CD4-positive, CD25-positive, alpha-beta regulatory T cell (primary cell): ENCODE measurements at regions not wholly inside any gene's neighbourhood (a gene's known extent, or its start where the extent isn't known, plus 50 kb on each side); places are given as distances from the start of the nearest gene placed in this dataset.

ENCODE experiments used
- ATAC-seq, 2 donors: fragments of 150-1000 bp; cut with Tn5 transposase; one replicate each; pipeline ENCODE4 v1.10.0; 2021; ENCODE audit warnings: low read depth in 2 of 2, moderate number of reproducible peaks in 2 of 2, moderate library complexity in 1 of 2
- DNase-seq, 3 donors: peaks; one replicate each; pipeline versions ENCODE4 v3.0.0 to v3.0.0-alpha.2; 2012 to 2022; ENCODE audit warnings: mixed read lengths in 1 of 3
- H3K27ac ChIP-seq: one replicate; pipeline ENCODE4 v1.7.0; 2013; ENCODE audit warnings: mild to moderate bottlenecking, low read length; ENCODE audit not compliant: insufficient read depth, poor library complexity, severe bottlenecking
- H3K27me3 ChIP-seq: one replicate; pipeline ENCODE4 v1.7.0; 2013; ENCODE audit warnings: low read length; ENCODE audit not compliant: control insufficient read depth, insufficient read depth
- H3K36me3 ChIP-seq: one replicate; pipeline ENCODE4 v1.7.0; 2013; ENCODE audit warnings: mild to moderate bottlenecking, low read length, moderate library complexity; ENCODE audit not compliant: control insufficient read depth, insufficient read depth
- H3K4me1 ChIP-seq: 2 replicates; pipeline ENCODE4 v1.7.0; 2013; ENCODE audit warnings: mild to moderate bottlenecking, low read length; ENCODE audit not compliant: insufficient read depth, control insufficient read depth, poor library complexity, severe bottlenecking
- H3K4me3 ChIP-seq: one replicate; pipeline ENCODE4 v1.7.0; 2013; ENCODE audit warnings: low read depth, mild to moderate bottlenecking, low read length, moderate library complexity
- H3K9me3 ChIP-seq, 2 experiments: 1 replicate in 1 of 2; 2 replicates in 1 of 2; pipeline ENCODE4 v1.7.0; 2013; ENCODE audit warnings: low read length in 2 of 2, mild to moderate bottlenecking in 1 of 2, moderate library complexity in 1 of 2; ENCODE audit not compliant: control insufficient read depth in 2 of 2
- H3K27ac Mint-ChIP-seq, 3 donors: one replicate each; pipeline ENCODE4 v1.8.0; 2020 to 2022; ENCODE audit warnings: mild to moderate bottlenecking in 3 of 3, mixed read lengths in 3 of 3, moderate library complexity in 2 of 3
- H3K27me3 Mint-ChIP-seq: one replicate; pipeline ENCODE4 v1.8.0; 2022; ENCODE audit warnings: mild to moderate bottlenecking, mixed read lengths
- H3K36me3 Mint-ChIP-seq: one replicate; pipeline ENCODE4 v1.8.0; 2020; ENCODE audit warnings: mixed read lengths
- H3K4me1 Mint-ChIP-seq, 4 donors: one replicate each; pipeline ENCODE4 v1.8.0; 2020 to 2022; ENCODE audit warnings: mixed read lengths in 4 of 4, mild to moderate bottlenecking in 1 of 4
- H3K4me3 Mint-ChIP-seq, 4 donors: one replicate each; pipeline ENCODE4 v1.8.0; 2020 to 2022; ENCODE audit warnings: mild to moderate bottlenecking in 4 of 4, mixed read lengths in 4 of 4, moderate library complexity in 3 of 4
- H3K9me3 Mint-ChIP-seq, 7 donors: one replicate each; pipeline ENCODE4 v1.8.0; 2020 to 2022; ENCODE audit warnings: mixed read lengths in 7 of 7, mild to moderate bottlenecking in 3 of 7, moderate library complexity in 2 of 7

- H3K27me3 ChIP-seq: peaks cover 2% of the 10 kb centered on the region
- peak overlapping the region in 3 of 4 donors; percentile 23 to 46 (median 28) for H3K4me3 Mint-ChIP-seq
- DNase-seq: no peak
- no peaks in the 10 kb centered on the region for H3K36me3 ChIP-seq
- peak overlapping the region; percentile 55 for H3K27ac ChIP-seq
- H3K9me3 Mint-ChIP-seq: no peaks in the 10 kb centered on the region
- peaks cover 3% of the 10 kb centered on the region for H3K36me3 Mint-ChIP-seq
- H3K27me3 Mint-ChIP-seq: no peaks in the 10 kb centered on the region
- no peak for ATAC-seq
- no peaks in the 10 kb centered on the region for H3K9me3 ChIP-seq
- no peak overlapping the region for H3K4me3 ChIP-seq
- peaks cover 7 to 24% (median 22%) of the 10 kb centered on the region in 4 donors for H3K4me1 Mint-ChIP-seq
- H3K4me1 ChIP-seq: peaks cover 9% of the 10 kb centered on the region
- H3K27ac Mint-ChIP-seq: peak overlapping the region; percentile 75 to 87 (median 78)
These were observed 174.9 kb downstream of the QDPR start for GRCh38 chr4:17336986-17337385.

- Mint-ChIP-seq H3K4me3 (peak overlapping the region in 3 of 4 donors; percentile 23 to 52 (median 46)), H3K9me3 (no peaks in the 10 kb centered on the region), H3K27me3 (no peaks in the 10 kb centered on the region), H3K4me1 (peaks cover 7 to 24% (median 22%) of the 10 kb centered on the region in 4 donors), H3K27ac (peak overlapping the region; percentile 74 to 87 (median 75)), H3K36me3 (peaks cover 3% of the 10 kb centered on the region)
- Histone ChIP-seq H3K36me3 (no peaks in the 10 kb centered on the region), H3K9me3 (no peaks in the 10 kb centered on the region), H3K4me3 (no peak overlapping the region), H3K27ac (peak overlapping the region; percentile 55), H3K4me1 (peaks cover 9% of the 10 kb centered on the region), H3K27me3 (peaks cover 2% of the 10 kb centered on the region)
- ATAC-seq (peak; percentile 96 to 97), DNase-seq (peak; percentile 45 to 91 (median 69))
These were observed 175.3 kb downstream of the QDPR start for GRCh38 chr4:17336524-17336961.

- no peaks in the 10 kb centered on the region for H3K9me3 Mint-ChIP-seq
- Histone ChIP-seq H3K9me3 (no peaks in the 10 kb centered on the region), H3K36me3 (no peaks in the 10 kb centered on the region), H3K4me3 (no peak overlapping the region), H3K27ac (peak overlapping the region; percentile 55), H3K4me1 (peaks cover 9% of the 10 kb centered on the region), H3K27me3 (peaks cover 2% of the 10 kb centered on the region)
- DNase-seq (no peak), ATAC-seq (no peak)
- peaks cover 3% of the 10 kb centered on the region for H3K36me3 Mint-ChIP-seq
- peak overlapping the region in 1 of 4 donors; percentile 23 for H3K4me3 Mint-ChIP-seq
- H3K4me1 Mint-ChIP-seq: peaks cover 7 to 24% (median 22%) of the 10 kb centered on the region in 4 donors
- peak overlapping the region; percentile 74 to 87 (median 78) for H3K27ac Mint-ChIP-seq
- H3K27me3 Mint-ChIP-seq: no peaks in the 10 kb centered on the region
These were observed 175.8 kb downstream of the QDPR start for GRCh38 chr4:17336069-17336468.

- Mint-ChIP-seq H3K27ac (peak overlapping the region; percentile 30 to 89 (median 78)), H3K4me1 (peaks cover 7 to 24% (median 22%) of the 10 kb centered on the region in 4 donors), H3K36me3 (peaks cover 3% of the 10 kb centered on the region), H3K9me3 (no peaks in the 10 kb centered on the region), H3K4me3 (peak overlapping the region in 1 of 4 donors; percentile 64), H3K27me3 (no peaks in the 10 kb centered on the region)
- ATAC-seq: no peak
- Histone ChIP-seq H3K4me1 (peaks cover 9% of the 10 kb centered on the region), H3K4me3 (no peak overlapping the region), H3K27me3 (peaks cover 2% of the 10 kb centered on the region), H3K27ac (no peak overlapping the region), H3K9me3 (no peaks in the 10 kb centered on the region), H3K36me3 (no peaks in the 10 kb centered on the region)
- no peak for DNase-seq
These were observed 176.5 kb downstream of the QDPR start for GRCh38 chr4:17335371-17335770.

DNA sequence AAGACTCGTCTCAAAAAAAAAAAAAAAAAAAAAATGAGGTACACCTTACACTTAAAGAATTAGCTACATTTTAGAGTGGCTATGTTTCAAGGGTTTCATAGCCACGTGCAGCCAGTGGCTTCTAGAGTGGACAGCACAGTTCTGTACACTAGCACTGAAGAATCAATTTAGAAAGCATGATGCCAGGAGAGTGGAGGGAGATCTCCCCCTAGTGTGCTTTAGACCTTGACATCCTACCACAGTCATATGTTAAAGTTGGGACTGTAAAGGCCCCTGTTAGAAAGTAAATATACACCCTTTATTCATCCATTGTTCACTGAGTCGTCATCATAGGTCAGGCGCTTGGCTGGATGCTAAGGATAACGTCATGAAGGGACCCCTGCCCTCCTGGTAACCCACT is 179.4 kb downstream of the QDPR start:
- Histone ChIP-seq H3K27ac (no peak overlapping the region), H3K27me3 (no peaks in the 10 kb centered on the region), H3K36me3 (no peaks in the 10 kb centered on the region), H3K9me3 (no peaks in the 10 kb centered on the region), H3K4me3 (no peak overlapping the region), H3K4me1 (peaks cover 9% of the 10 kb centered on the region)
- Mint-ChIP-seq H3K27me3 (peaks cover 6% of the 10 kb centered on the region), H3K36me3 (peaks cover 3% of the 10 kb centered on the region), H3K4me1 (peaks cover 7 to 22% (median 21%) of the 10 kb centered on the region in 4 donors), H3K27ac (peak overlapping the region in 1 of 3 donors; percentile 17), H3K4me3 (no peak overlapping the region), H3K9me3 (no peaks in the 10 kb centered on the region)
- no peak for DNase-seq
- no peak for ATAC-seq

- peaks cover 0 to 1% (median 0%) of the 10 kb centered on the region in 7 donors for H3K9me3 Mint-ChIP-seq
- H3K27ac Mint-ChIP-seq: no peak overlapping the region
- Histone ChIP-seq H3K9me3 (no peaks in the 10 kb centered on the region), H3K4me3 (no peak overlapping the region), H3K36me3 (no peaks in the 10 kb centered on the region), H3K27ac (no peak overlapping the region), H3K4me1 (peaks cover 3% of the 10 kb centered on the region), H3K27me3 (no peaks in the 10 kb centered on the region)
- peaks cover 4 to 9% (median 8%) of the 10 kb centered on the region in 4 donors for H3K4me1 Mint-ChIP-seq
- ATAC-seq (no peak), DNase-seq (no peak)
- H3K27me3 Mint-ChIP-seq: peaks cover 18% of the 10 kb centered on the region
- peaks cover under 1% of the 10 kb centered on the region for H3K36me3 Mint-ChIP-seq
- H3K4me3 Mint-ChIP-seq: no peak overlapping the region
These were observed 182.8 kb downstream of the QDPR start for GRCh38 chr4:17329046-17329445.

GRCh38 chr4:17328141-17328815 is 183.6 kb downstream of the QDPR start:
- Histone ChIP-seq H3K36me3 (no peaks in the 10 kb centered on the region), H3K4me1 (peaks cover 3% of the 10 kb centered on the region), H3K27me3 (no peaks in the 10 kb centered on the region), H3K4me3 (no peak overlapping the region), H3K9me3 (no peaks in the 10 kb centered on the region), H3K27ac (no peak overlapping the region)
- H3K4me3 Mint-ChIP-seq: no peak overlapping the region
- DNase-seq (no peak), ATAC-seq (no peak)
- H3K27ac Mint-ChIP-seq: no peak overlapping the region
- no peaks in the 10 kb centered on the region for H3K36me3 Mint-ChIP-seq
- peaks cover 4 to 11% (median 10%) of the 10 kb centered on the region in 4 donors for H3K4me1 Mint-ChIP-seq
- H3K9me3 Mint-ChIP-seq: peaks cover 0 to 1% (median 0%) of the 10 kb centered on the region in 7 donors
- H3K27me3 Mint-ChIP-seq: peaks cover 20% of the 10 kb centered on the region

DNA sequence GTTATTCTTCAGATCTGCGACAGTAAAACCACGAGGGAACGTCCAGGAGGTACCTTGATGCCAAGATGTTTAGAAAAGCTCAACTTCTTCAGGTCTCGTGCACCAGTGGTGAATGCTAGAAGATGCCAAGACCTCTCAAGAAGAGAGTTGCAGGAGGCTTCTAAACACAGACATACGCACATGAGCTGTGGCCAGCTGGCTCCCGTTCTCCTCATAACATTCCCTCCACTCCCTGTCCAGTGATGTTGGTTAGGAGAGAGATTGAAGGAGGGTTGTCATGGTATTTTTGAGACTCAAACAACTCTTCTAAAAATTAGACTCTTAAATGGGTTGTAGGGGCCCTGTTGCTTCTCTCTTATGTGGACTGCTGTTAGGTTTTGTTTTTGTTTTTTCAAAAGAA is 184.3 kb downstream of the QDPR start:
- peaks cover 20% of the 10 kb centered on the region for H3K27me3 Mint-ChIP-seq
- Histone ChIP-seq H3K27ac (no peak overlapping the region), H3K36me3 (no peaks in the 10 kb centered on the region), H3K27me3 (no peaks in the 10 kb centered on the region), H3K4me3 (no peak overlapping the region), H3K4me1 (peaks cover 3% of the 10 kb centered on the region), H3K9me3 (no peaks in the 10 kb centered on the region)
- peaks cover 4 to 11% (median 10%) of the 10 kb centered on the region in 4 donors for H3K4me1 Mint-ChIP-seq
- no peak overlapping the region for H3K27ac Mint-ChIP-seq
- no peaks in the 10 kb centered on the region for H3K36me3 Mint-ChIP-seq
- ATAC-seq: no peak
- H3K4me3 Mint-ChIP-seq: no peak overlapping the region
- no peak for DNase-seq
- H3K9me3 Mint-ChIP-seq: peaks cover 0 to 1% (median 0%) of the 10 kb centered on the region in 7 donors
